ENCODE measurements at regions not wholly inside any gene's neighbourhood (a gene's known extent, or its start where the extent isn't known, plus 50 kb on each side); places are given as distances from the start of the nearest gene placed in this dataset.

GRCh38 chrX:13226214-13226613 lies 93.6 kb downstream of the ATXN3L start:
- no peak for TF ChIP-seq CTCF (IDR thresholded peaks at IDR 0.05)
- TF ChIP-seq POLR2A (IDR thresholded peaks at IDR 0.05): no peak
